ENCODE measurements at regions not wholly inside any gene's neighbourhood (a gene's known extent, or its start where the extent isn't known, plus 50 kb on each side); places are given as distances from the start of the nearest gene placed in this dataset.

GRCh38 chr21:27164208-27165177 lies 197.6 kb upstream of the ADAMTS5 start:
- H3K27me3 Mint-ChIP-seq (ENCODE audit: insufficient read depth, low read depth) = no peaks in the 10 kb centered on the region
- Histone ChIP-seq H3K9ac (no peak overlapping the region), H3K9me3 (ENCODE audit: low read depth) (no peaks in the 10 kb centered on the region), H3K4me2 (no peak overlapping the region), H4K20me1 (ENCODE audit: low read depth) (no peaks in the 10 kb centered on the region), H3F3A (ENCODE audit: low read depth) (no peaks in the 10 kb centered on the region), H3K4me3 (no peak overlapping the region), H3K36me3 (no peaks in the 10 kb centered on the region), H3K27ac (no peak overlapping the region), H3K27me3 (no peaks in the 10 kb centered on the region), H3K79me2 (ENCODE audit: low read depth) (no peaks in the 10 kb centered on the region), H3K4me1 (no peaks in the 10 kb centered on the region), H2AFZ (replicated peaks) (no peak overlapping the region)
- no peak overlapping the region for H3K27ac Mint-ChIP-seq
- H3K4me1 Mint-ChIP-seq = no peaks in the 10 kb centered on the region
- H3K4me3 Mint-ChIP-seq = no peak overlapping the region
- DNase-seq (ENCODE audit: low spot score) = no peak
- H3K9me3 Mint-ChIP-seq = no peaks in the 10 kb centered on the region
- TF ChIP-seq CTCF (IDR thresholded peaks at IDR 0.05) (no peak), EZH2phosphoT487 (IDR thresholded peaks at IDR 0.05) (no peak), EZH2 (IDR thresholded peaks at IDR 0.05) (no peak)
- H3K36me3 Mint-ChIP-seq = no peaks in the 10 kb centered on the region

DNA sequence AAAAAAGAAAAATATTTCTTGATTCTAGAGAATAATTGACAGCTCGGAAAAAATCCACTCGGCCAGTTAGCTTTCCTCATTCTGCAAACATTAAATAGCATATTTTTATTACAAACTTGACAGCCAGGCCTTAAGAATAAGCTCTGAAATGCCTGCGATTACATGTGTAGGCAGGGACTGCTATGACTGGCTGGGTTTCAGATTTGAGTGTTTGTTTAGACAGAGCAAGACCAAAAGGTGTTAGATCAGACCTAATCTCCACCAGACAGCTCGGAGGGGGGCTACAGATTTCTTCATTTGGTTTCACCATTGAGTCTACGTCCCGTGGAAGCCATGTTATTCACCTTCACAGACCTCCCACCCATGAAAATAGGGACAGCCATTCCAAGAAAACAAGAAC lies 192.1 kb upstream of the ADAMTS5 start:
- no peak for TF ChIP-seq EZH2 (IDR thresholded peaks at IDR 0.05)
- no peak for TF ChIP-seq EZH2phosphoT487 (IDR thresholded peaks at IDR 0.05)
- TF ChIP-seq CTCF (IDR thresholded peaks at IDR 0.05) = no peak
- no peaks in the 10 kb centered on the region for H3K9me3 Mint-ChIP-seq
- no peaks in the 10 kb centered on the region for H3F3A ChIP-seq (ENCODE audit: low read depth)
- no peak overlapping the region for H3K9ac ChIP-seq
- no peak overlapping the region for H3K4me2 ChIP-seq
- no peaks in the 10 kb centered on the region for H4K20me1 ChIP-seq (ENCODE audit: low read depth)
- no peak overlapping the region for H3K4me3 Mint-ChIP-seq
- H3K9me3 ChIP-seq (ENCODE audit: low read depth) = no peaks in the 10 kb centered on the region
- H3K4me1 Mint-ChIP-seq = no peaks in the 10 kb centered on the region
- H3K79me2 ChIP-seq (ENCODE audit: low read depth) = no peaks in the 10 kb centered on the region
- H3K27me3 ChIP-seq = no peaks in the 10 kb centered on the region
- H3K36me3 Mint-ChIP-seq = no peaks in the 10 kb centered on the region
- no peak overlapping the region for H2AFZ ChIP-seq (replicated peaks)
- no peak overlapping the region for H3K4me3 ChIP-seq
- H3K36me3 ChIP-seq = no peaks in the 10 kb centered on the region
- H3K4me1 ChIP-seq = no peaks in the 10 kb centered on the region
- H3K27ac Mint-ChIP-seq = no peak overlapping the region
- H3K27me3 Mint-ChIP-seq (ENCODE audit: insufficient read depth, low read depth) = no peaks in the 10 kb centered on the region
- no peak for DNase-seq (ENCODE audit: low spot score)
- H3K27ac ChIP-seq = no peak overlapping the region

GRCh38 chr21:27157097-27157496 lies 190.2 kb upstream of the ADAMTS5 start:
- Histone ChIP-seq H3K4me3 (no peak overlapping the region), H3F3A (ENCODE audit: low read depth) (no peaks in the 10 kb centered on the region), H3K9me3 (ENCODE audit: low read depth) (no peaks in the 10 kb centered on the region), H3K27me3 (no peaks in the 10 kb centered on the region), H3K27ac (no peak overlapping the region), H3K79me2 (ENCODE audit: low read depth) (no peaks in the 10 kb centered on the region), H3K4me1 (no peaks in the 10 kb centered on the region), H3K9ac (no peak overlapping the region), H3K4me2 (no peak overlapping the region), H2AFZ (replicated peaks) (no peak overlapping the region), H3K36me3 (no peaks in the 10 kb centered on the region), H4K20me1 (ENCODE audit: low read depth) (no peaks in the 10 kb centered on the region)
- DNase-seq (ENCODE audit: low spot score) = no peak
- TF ChIP-seq CTCF (IDR thresholded peaks at IDR 0.05) (no peak), EZH2 (IDR thresholded peaks at IDR 0.05) (no peak), EZH2phosphoT487 (IDR thresholded peaks at IDR 0.05) (no peak)
- Mint-ChIP-seq H3K4me3 (no peak overlapping the region), H3K9me3 (no peaks in the 10 kb centered on the region), H3K36me3 (no peaks in the 10 kb centered on the region), H3K27me3 (ENCODE audit: insufficient read depth, low read depth) (no peaks in the 10 kb centered on the region), H3K27ac (no peak overlapping the region), H3K4me1 (no peaks in the 10 kb centered on the region)
